A549 (cell line): ENCODE measurements at regions not wholly inside any gene's neighbourhood (a gene's known extent, or its start where the extent isn't known, plus 50 kb on each side); places are given as distances from the start of the nearest gene placed in this dataset.

Source experiments
- BHLHE40 ChIP-seq: IDR thresholded peaks from 2 replicates; pipeline ENCODE4 v1.6.1; 2012; ENCODE audit warnings: low read depth, low read length, inconsistent platforms
- CTCF ChIP-seq: fragments of >200 bp; sonication (Bioruptor Twin); formaldehyde crosslinking; IDR thresholded peaks from 3 replicates; pipeline ENCODE4 v1.5.1; 2016
- POLR2A ChIP-seq: IDR thresholded peaks from 2 replicates; pipeline ENCODE4 v1.6.1; 2012; ENCODE audit warnings: mild to moderate bottlenecking, low read length

- TF ChIP-seq CTCF (no peak), BHLHE40 (no peak), POLR2A (no peak)
These were observed 58.4 kb upstream of the FZD8 start for GRCh38 chr10:35700487-35700882.
